IMR-90 (cell line): ENCODE measurements at regions not wholly inside any gene's neighbourhood (a gene's known extent, or its start where the extent isn't known, plus 50 kb on each side); places are given as distances from the start of the nearest gene placed in this dataset.

Source experiments
- ATAC-seq: fragments of 200-7000 bp; cut with Tn5 transposase; 2 replicates; pipeline ENCODE4 v1.9.1; 2020; ENCODE audit warnings: low read depth, mild to moderate bottlenecking, moderate library complexity
- BruUV-seq: library from RNA; stranded (reverse); fragments of 400-500 nt; replicated peaks from 2 replicates; lab custom pipeline; 2021; lab: Mats Ljungman, UMichigan
- CTCF ChIA-PET: fragments of 300-600 bp; formaldehyde crosslinking; extraction: SDS; loops from one replicate; lab custom pipeline; 2021; ENCODE audit warnings: antibody characterized with exemption; lab: Yijun Ruan, JAX
- POLR2A ChIA-PET: fragments of 300-600 bp; sonication (Branson Sonifier 250); formaldehyde crosslinking; loops from one replicate; lab custom pipeline; 2022; ENCODE audit warnings: antibody characterized with exemption; ENCODE audit not compliant: unreplicated experiment; lab: Charles Lee
- DNase-seq: peaks from one replicate; pipeline ENCODE4 v3.0.0; 2013
- H2AFZ ChIP-seq: replicated peaks from 2 replicates; pipeline ENCODE3; 2013; ENCODE audit warnings: low read length, mild to moderate bottlenecking; ENCODE audit not compliant: poor library complexity
- H2AK5ac ChIP-seq: 2 replicates; pipeline ENCODE4 v1.6.1; 2013; ENCODE audit warnings: low read depth, low read length, inconsistent platforms
- H2AK9ac ChIP-seq: replicated peaks from 2 replicates; pipeline ENCODE3; 2013; ENCODE audit warnings: mild to moderate bottlenecking, low read depth, low read length, moderate library complexity; ENCODE audit not compliant: poor library complexity
- H2BK120ac ChIP-seq: 2 replicates; pipeline ENCODE4 v1.6.1; 2013; ENCODE audit warnings: low read depth, low read length, inconsistent platforms
- H2BK15ac ChIP-seq: 3 replicates; pipeline ENCODE4 v1.6.1; 2013; ENCODE audit warnings: low read depth, low read length, inconsistent platforms
- H2BK20ac ChIP-seq: 2 replicates; pipeline ENCODE4 v1.6.1; 2013; ENCODE audit warnings: low read depth, mild to moderate bottlenecking, inconsistent platforms, low read length, moderate library complexity
- H2BK5ac ChIP-seq: 2 replicates; pipeline ENCODE4 v1.6.1; 2013; ENCODE audit warnings: mild to moderate bottlenecking, low read depth, low read length, inconsistent platforms; ENCODE audit not compliant: poor library complexity, severe bottlenecking
- H3K14ac ChIP-seq: replicated peaks from 2 replicates; pipeline ENCODE4 v1.6.1; 2013; ENCODE audit warnings: low read depth, low read length, inconsistent platforms
- H3K18ac ChIP-seq: 2 replicates; pipeline ENCODE4 v1.6.1; 2013; ENCODE audit warnings: low read depth, low read length, control low read depth
- H3K23ac ChIP-seq: 2 replicates; pipeline ENCODE4 v1.6.1; 2013; ENCODE audit warnings: low read depth, low read length, inconsistent platforms
- H3K27ac ChIP-seq: 2 replicates; pipeline ENCODE4 v1.5.1; 2013; ENCODE audit warnings: mild to moderate bottlenecking, control low read depth, low read length; ENCODE audit not compliant: insufficient read depth
- H3K27me3 ChIP-seq: 2 replicates; pipeline ENCODE4 v1.6.1; 2013; ENCODE audit warnings: low read length; ENCODE audit not compliant: control insufficient read depth, insufficient read depth
- H3K36me3 ChIP-seq: 2 replicates; pipeline ENCODE4 v1.6.1; 2013; ENCODE audit warnings: low read length, mixed read lengths; ENCODE audit not compliant: control insufficient read depth, insufficient read depth
- H3K4ac ChIP-seq: 2 replicates; pipeline ENCODE4 v1.6.1; 2013; ENCODE audit warnings: low read depth, low read length, inconsistent platforms
- H3K4me1 ChIP-seq: 2 replicates; pipeline ENCODE4 v1.6.1; 2013; ENCODE audit warnings: low read length, mixed read lengths; ENCODE audit not compliant: control insufficient read depth, insufficient read depth
- H3K4me2 ChIP-seq: 2 replicates; pipeline ENCODE4 v1.6.1; 2013; ENCODE audit warnings: low read depth, mild to moderate bottlenecking, control low read depth, low read length, moderate library complexity
- H3K4me3 ChIP-seq: 2 replicates; pipeline ENCODE4 v1.5.1; 2013; ENCODE audit warnings: low read depth, mild to moderate bottlenecking, control low read depth, low read length, moderate library complexity; ENCODE audit not compliant: insufficient read depth
- H3K56ac ChIP-seq: 2 replicates; pipeline ENCODE4 v1.6.1; 2013; ENCODE audit warnings: low read length, inconsistent platforms; ENCODE audit not compliant: insufficient read depth; ENCODE audit errors: extremely low read depth
- H3K79me1 ChIP-seq, 2 experiments: 2 replicates each; pipeline ENCODE4 v1.6.1; 2013; ENCODE audit warnings: low read length in 2 of 2, inconsistent platforms in 1 of 2, low read depth in 1 of 2
- H3K9ac ChIP-seq: 2 replicates; pipeline ENCODE4 v1.6.1; 2013; ENCODE audit warnings: low read depth, low read length, control low read depth
- H3K9me1 ChIP-seq: 2 replicates; pipeline ENCODE4 v1.6.1; 2013; ENCODE audit warnings: low read length, inconsistent platforms; ENCODE audit not compliant: insufficient read depth
- H3K9me3 ChIP-seq: 2 replicates; pipeline ENCODE4 v1.6.1; 2013; ENCODE audit warnings: low read length; ENCODE audit not compliant: control insufficient read depth, insufficient read depth
- H4K20me1 ChIP-seq: 2 replicates; pipeline ENCODE4 v1.6.1; 2013; ENCODE audit warnings: low read length, inconsistent platforms; ENCODE audit not compliant: insufficient read depth
- H4K5ac ChIP-seq: 2 replicates; pipeline ENCODE4 v1.6.1; 2013; ENCODE audit warnings: mild to moderate bottlenecking, low read depth, low read length, control low read depth
- H4K8ac ChIP-seq, 2 experiments: 2 replicates each; pipeline ENCODE4 v1.6.1; 2013; ENCODE audit warnings: low read depth in 2 of 2, low read length in 2 of 2, control low read depth in 1 of 2, inconsistent platforms in 1 of 2
- H4K91ac ChIP-seq: 2 replicates; pipeline ENCODE4 v1.6.1; 2013; ENCODE audit warnings: low read depth, low read length, inconsistent platforms; ENCODE audit not compliant: insufficient read depth
- BHLHE40 ChIP-seq: fragments of 150-350 bp; IDR thresholded peaks from 2 replicates; pipeline ENCODE4 v1.6.1; 2016; ENCODE audit warnings: mild to moderate bottlenecking, low read depth, low read length
- CHD1 ChIP-seq: IDR thresholded peaks from 2 replicates; pipeline ENCODE4 v1.6.1; 2012; ENCODE audit warnings: low read depth, low read length, improper control_type of control experiment
- CTCF ChIP-seq: conservative IDR thresholded peaks from 2 replicates; pipeline ENCODE4 v1.5.1; 2012; ENCODE audit warnings: mild to moderate bottlenecking, low read depth, low read length, improper control_type of control experiment
- ELK1 ChIP-seq: fragments of 150-350 bp; IDR thresholded peaks from 2 replicates; pipeline ENCODE4 v1.6.1; 2016; ENCODE audit warnings: low read depth, mild to moderate bottlenecking, low read length, moderate library complexity, borderline replicate concordance
- MAZ ChIP-seq: IDR thresholded peaks from 2 replicates; pipeline ENCODE4 v1.6.1; 2012; ENCODE audit warnings: low read depth, mild to moderate bottlenecking, low read length, improper control_type of control experiment, moderate library complexity, borderline replicate concordance
- MXI1 ChIP-seq: IDR thresholded peaks from 2 replicates; pipeline ENCODE4 v1.6.1; 2012; ENCODE audit warnings: low read depth, mild to moderate bottlenecking, low read length, moderate library complexity, borderline replicate concordance
- RAD21 ChIP-seq: IDR thresholded peaks from 2 replicates; pipeline ENCODE4 v1.6.1; 2012; ENCODE audit warnings: low read length, improper control_type of control experiment
- RFX5 ChIP-seq: IDR thresholded peaks from 2 replicates; pipeline ENCODE4 v1.8.0; 2012; ENCODE audit warnings: low read depth, mild to moderate bottlenecking, low read length, moderate library complexity
- SMC3 ChIP-seq: fragments of 150-350 bp; IDR thresholded peaks from 2 replicates; pipeline ENCODE4 v1.6.1; 2016; ENCODE audit warnings: low read depth, mild to moderate bottlenecking, antibody characterized with exemption, low read length, moderate library complexity
- USF2 ChIP-seq: fragments of 150-350 bp; IDR thresholded peaks from 2 replicates; pipeline ENCODE4 v1.6.1; 2017; ENCODE audit warnings: mild to moderate bottlenecking, antibody characterized with exemption, low read length, low read depth
- dilution Hi-C: fragments of 300-500 bp; cut with HindIII; formaldehyde crosslinking; loops from one replicate; pipeline ENCODE4 v1.14.3; 2018; ENCODE audit warnings: low sequenced_read_pairs; ENCODE audit not compliant: unreplicated experiment
- in situ Hi-C: fragments of 300-500 bp; cut with MboI; formaldehyde crosslinking; loops from 3 replicates; pipeline ENCODE4 v1.14.3; 2019; ENCODE audit warnings: low sequenced_read_pairs, inconsistent platforms, mixed read lengths
- intact Hi-C: fragments of 100-400 bp; cut with micrococcal nuclease; formaldehyde crosslinking; loops from 2 replicates; pipeline ENCODE4 v1.10.0; 2022

DNA sequence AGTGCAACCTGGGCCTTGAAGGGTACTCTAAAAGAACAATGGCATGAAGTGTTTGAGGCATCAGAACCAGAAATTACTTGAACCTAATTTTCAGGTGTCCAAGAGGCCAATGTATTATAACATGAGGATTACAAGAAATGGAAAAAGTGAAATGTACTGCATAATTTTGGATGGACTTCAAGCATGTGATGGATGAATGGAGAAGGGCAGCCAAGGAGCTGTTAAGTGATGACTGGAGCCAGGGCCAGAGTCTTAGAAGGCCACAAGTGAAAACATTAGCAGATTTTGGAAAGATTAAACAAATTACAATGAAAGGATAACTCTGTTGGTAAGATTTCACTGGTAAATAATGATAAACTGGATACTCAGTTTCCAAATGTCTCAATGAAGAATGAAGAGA is 738.2 kb downstream of the CD109 start:
- Histone ChIP-seq H3K4ac (no peak overlapping the region), H3K23ac (no peak overlapping the region), H3K4me2 (no peak overlapping the region), H3K9me3 (no peaks in the 10 kb centered on the region), H4K8ac (no peak overlapping the region), H3K27ac (no peak overlapping the region), H2BK5ac (no peak overlapping the region), H3K79me1 (no peaks in the 10 kb centered on the region), H2AFZ (no peak overlapping the region), H2BK15ac (no peak overlapping the region), H2BK120ac (no peak overlapping the region), H3K36me3 (no peaks in the 10 kb centered on the region), H4K91ac (no peak overlapping the region), H2BK20ac (no peak overlapping the region), H3K14ac (no peak overlapping the region), H3K27me3 (no peaks in the 10 kb centered on the region), H3K9ac (no peak overlapping the region), H2AK9ac (no peak overlapping the region), H3K18ac (no peak overlapping the region), H3K56ac (no peak overlapping the region), H4K5ac (no peak overlapping the region), H2AK5ac (no peak overlapping the region; the same call in 1 of the 2 replicates), H3K4me3 (no peak overlapping the region), H3K4me1 (no peaks in the 10 kb centered on the region), H4K20me1 (no peaks in the 10 kb centered on the region), H3K9me1 (0 out of 2 replicates have a peak, but pooled peaks cover 3% of the 10 kb centered on the region)
- in situ Hi-C loops (no loop called here), dilution Hi-C loops (no loop called here), intact Hi-C loops (no loop called here)
- no TSS peak for BruUV-seq
- ChIA-PET POLR2A (no interaction called here), CTCF (no interaction called here)
- ATAC-seq: no peak
- no peak for DNase-seq
- no peak for TF ChIP-seq SMC3
- no peak for TF ChIP-seq ELK1
- TF ChIP-seq RAD21: no peak
- TF ChIP-seq MXI1: no peak
- TF ChIP-seq CHD1: no peak
- TF ChIP-seq MAZ: no peak
- no peak for TF ChIP-seq USF2
- no peak for TF ChIP-seq CTCF
- no peak for TF ChIP-seq RFX5
- no peak for TF ChIP-seq BHLHE40
